ENCODE measurements at regions not wholly inside any gene's neighbourhood (a gene's known extent, or its start where the extent isn't known, plus 50 kb on each side); places are given as distances from the start of the nearest gene placed in this dataset.

DNA sequence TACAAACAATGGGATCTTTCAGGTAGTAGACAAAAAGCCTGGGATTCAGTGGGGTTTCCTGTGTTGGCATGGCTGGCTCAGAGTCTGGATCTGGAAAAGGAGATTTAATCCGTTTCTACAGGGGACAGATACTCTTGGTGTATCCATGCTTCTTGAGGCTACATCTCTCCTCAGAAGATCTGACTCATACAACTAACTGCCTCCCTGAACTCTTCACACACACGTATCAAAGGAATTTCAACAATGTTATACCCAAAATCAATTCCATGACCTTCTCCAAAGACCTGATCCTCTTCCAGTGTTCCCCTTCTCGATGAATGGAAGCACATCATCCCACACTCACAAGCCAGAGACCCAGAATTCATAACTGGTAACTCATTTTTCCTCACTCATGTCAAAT is 435.3 kb upstream of the NBEA start:
- TF ChIP-seq POLR2A (IDR thresholded peaks at IDR 0.05; ENCODE audit: extremely low read depth, insufficient read length) = no peak
- TF ChIP-seq, protein P1, sequence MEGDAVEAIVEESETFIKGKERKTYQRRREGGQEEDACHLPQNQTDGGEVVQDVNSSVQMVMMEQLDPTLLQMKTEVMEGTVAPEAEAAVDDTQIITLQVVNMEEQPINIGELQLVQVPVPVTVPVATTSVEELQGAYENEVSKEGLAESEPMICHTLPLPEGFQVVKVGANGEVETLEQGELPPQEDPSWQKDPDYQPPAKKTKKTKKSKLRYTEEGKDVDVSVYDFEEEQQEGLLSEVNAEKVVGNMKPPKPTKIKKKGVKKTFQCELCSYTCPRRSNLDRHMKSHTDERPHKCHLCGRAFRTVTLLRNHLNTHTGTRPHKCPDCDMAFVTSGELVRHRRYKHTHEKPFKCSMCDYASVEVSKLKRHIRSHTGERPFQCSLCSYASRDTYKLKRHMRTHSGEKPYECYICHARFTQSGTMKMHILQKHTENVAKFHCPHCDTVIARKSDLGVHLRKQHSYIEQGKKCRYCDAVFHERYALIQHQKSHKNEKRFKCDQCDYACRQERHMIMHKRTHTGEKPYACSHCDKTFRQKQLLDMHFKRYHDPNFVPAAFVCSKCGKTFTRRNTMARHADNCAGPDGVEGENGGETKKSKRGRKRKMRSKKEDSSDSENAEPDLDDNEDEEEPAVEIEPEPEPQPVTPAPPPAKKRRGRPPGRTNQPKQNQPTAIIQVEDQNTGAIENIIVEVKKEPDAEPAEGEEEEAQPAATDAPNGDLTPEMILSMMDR (IDR thresholded peaks at IDR 0.05; ENCODE audit: low read depth, low read length) = no peak
- TF ChIP-seq, protein P2, sequence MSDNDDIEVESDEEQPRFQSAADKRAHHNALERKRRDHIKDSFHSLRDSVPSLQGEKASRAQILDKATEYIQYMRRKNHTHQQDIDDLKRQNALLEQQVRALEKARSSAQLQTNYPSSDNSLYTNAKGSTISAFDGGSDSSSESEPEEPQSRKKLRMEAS (IDR thresholded peaks at IDR 0.05; ENCODE audit: low read depth, low read length) = no peak
